ENCODE measurements at regions not wholly inside any gene's neighbourhood (a gene's known extent, or its start where the extent isn't known, plus 50 kb on each side); places are given as distances from the start of the nearest gene placed in this dataset.

DNA sequence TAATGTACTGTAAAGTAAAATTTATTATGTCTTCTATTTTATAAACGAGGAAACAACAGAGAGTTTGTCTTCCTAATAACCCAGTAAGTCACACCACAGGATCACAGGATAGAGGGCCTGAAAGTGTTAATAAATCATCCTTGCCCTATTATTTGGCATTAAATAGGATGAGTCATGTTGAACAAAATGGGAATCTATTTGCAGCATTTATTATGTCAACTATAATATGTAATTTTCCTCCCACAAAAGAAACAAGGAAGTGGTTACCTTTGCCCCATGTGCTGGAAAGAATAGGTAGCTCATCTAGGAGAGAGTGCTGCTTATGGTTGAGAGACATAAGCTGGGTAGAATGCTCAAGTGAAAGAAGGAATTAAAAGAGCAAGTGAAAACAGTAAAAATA is 237.6 kb upstream of the NDST3 start:
- TF ChIP-seq EZH2 (IDR thresholded peaks at IDR 0.05; ENCODE audit: borderline replicate concordance, insufficient read depth, low read length, poor library complexity, severe bottlenecking) (no peak), MXI1 (conservative IDR thresholded peaks at IDR 0.05; ENCODE audit: poor library complexity, severe bottlenecking) (no peak)
- TF ChIP-seq, protein P1, sequence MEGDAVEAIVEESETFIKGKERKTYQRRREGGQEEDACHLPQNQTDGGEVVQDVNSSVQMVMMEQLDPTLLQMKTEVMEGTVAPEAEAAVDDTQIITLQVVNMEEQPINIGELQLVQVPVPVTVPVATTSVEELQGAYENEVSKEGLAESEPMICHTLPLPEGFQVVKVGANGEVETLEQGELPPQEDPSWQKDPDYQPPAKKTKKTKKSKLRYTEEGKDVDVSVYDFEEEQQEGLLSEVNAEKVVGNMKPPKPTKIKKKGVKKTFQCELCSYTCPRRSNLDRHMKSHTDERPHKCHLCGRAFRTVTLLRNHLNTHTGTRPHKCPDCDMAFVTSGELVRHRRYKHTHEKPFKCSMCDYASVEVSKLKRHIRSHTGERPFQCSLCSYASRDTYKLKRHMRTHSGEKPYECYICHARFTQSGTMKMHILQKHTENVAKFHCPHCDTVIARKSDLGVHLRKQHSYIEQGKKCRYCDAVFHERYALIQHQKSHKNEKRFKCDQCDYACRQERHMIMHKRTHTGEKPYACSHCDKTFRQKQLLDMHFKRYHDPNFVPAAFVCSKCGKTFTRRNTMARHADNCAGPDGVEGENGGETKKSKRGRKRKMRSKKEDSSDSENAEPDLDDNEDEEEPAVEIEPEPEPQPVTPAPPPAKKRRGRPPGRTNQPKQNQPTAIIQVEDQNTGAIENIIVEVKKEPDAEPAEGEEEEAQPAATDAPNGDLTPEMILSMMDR (IDR thresholded peaks at IDR 0.05; ENCODE audit: poor library complexity, severe bottlenecking) = no peak
